HepG2 (cell line): ENCODE measurements at regions not wholly inside any gene's neighbourhood (a gene's known extent, or its start where the extent isn't known, plus 50 kb on each side); places are given as distances from the start of the nearest gene placed in this dataset.
"Not testable (repeated sequence)": the region's sequence is repeated elsewhere in the genome, so short reads cannot be mapped to it uniquely, and the experiment has no call there.

Source experiments
- ATAC-seq: fragments of 200-7000 bp; cut with Tn5 transposase; 3 replicates; pipeline ENCODE4 v1.9.1; 2020; ENCODE audit warnings: mild to moderate bottlenecking, moderate library complexity
- BruUV-seq: library from RNA; stranded (reverse); fragments of 400-500 nt; replicated peaks from 2 replicates; lab custom pipeline; 2021; lab: Mats Ljungman, UMichigan
- CTCF ChIA-PET: fragments of 300-600 bp; formaldehyde crosslinking; extraction: SDS; loops from one replicate; lab custom pipeline; 2021; ENCODE audit warnings: low total read pairs, inconsistent platforms, low intra/inter-chr PET ratio; lab: Yijun Ruan, JAX
- POLR2A ChIA-PET: fragments of 350-600 bp; sonication (Branson Sonifier 250); formaldehyde crosslinking; loops from one replicate; lab custom pipeline; 2020; ENCODE audit warnings: antibody characterized with exemption, inconsistent platforms; lab: Yijun Ruan, JAX
- DNase-seq: peaks from one replicate; pipeline ENCODE4 v3.0.0-alpha.2; 2015; ENCODE audit warnings: low spot score
- FAIRE-seq: peaks from 3 replicates; lab custom pipeline; 2011; peaks lifted over from hg19 to GRCh38; lab: Jason Lieb, UNC
- H2AFZ ChIP-seq: one replicate; pipeline ENCODE4 v1.6.1; 2011; ENCODE audit warnings: low read length, inconsistent platforms
- H3K27ac ChIP-seq: fragments of 300-600 bp; 3 replicates; pipeline ENCODE4 v1.8.0; 2011; ENCODE audit warnings: mixed run types, mild to moderate bottlenecking, mixed read lengths, low read length, inconsistent platforms; ENCODE audit not compliant: insufficient read depth; ENCODE audit errors: extremely low read length
- H3K27me3 ChIP-seq, 2 experiments: fragments of 200-600 bp in 1 of 2; 2 replicates in 1 of 2; 3 replicates in 1 of 2; pipeline versions ENCODE4 v1.6.0 to v1.8.0; 2011; ENCODE audit warnings: low read length in 2 of 2, mild to moderate bottlenecking in 2 of 2, moderate library complexity in 2 of 2, inconsistent platforms in 1 of 2; ENCODE audit not compliant: insufficient read depth in 2 of 2, control insufficient read depth in 1 of 2
- H3K36me3 ChIP-seq, 2 experiments: fragments of 200-600 bp in 1 of 2; replicated peaks in 1 of 2; 2 replicates in 1 of 2; 3 replicates in 1 of 2; pipeline versions ENCODE4 v1.5.1 to v1.8.0; 2011; ENCODE audit warnings: low read length in 2 of 2, inconsistent platforms in 1 of 2; ENCODE audit not compliant: insufficient read depth in 2 of 2, control insufficient read depth in 1 of 2
- H3K4me1 ChIP-seq: 2 replicates; pipeline ENCODE4 v1.5.1; 2012; ENCODE audit warnings: low read length, inconsistent platforms; ENCODE audit not compliant: insufficient read depth
- H3K4me2 ChIP-seq: 2 replicates; pipeline ENCODE4 v1.6.0; 2011; ENCODE audit warnings: low read depth, low read length, inconsistent platforms
- H3K4me3 ChIP-seq, 3 experiments: fragments of 200-600 bp in 1 of 3; sonication (generic), shearing (Covaris generic) in 1 of 3; replicated peaks in 1 of 3; 2 replicates each; pipeline ENCODE4 v1.5.1; 2011 to 2016; ENCODE audit warnings: low read length in 3 of 3, inconsistent platforms in 2 of 3, low read depth in 2 of 3, mild to moderate bottlenecking in 2 of 3, control low read depth in 1 of 3, mixed read lengths in 1 of 3; ENCODE audit not compliant: insufficient read depth in 1 of 3
- H3K79me2 ChIP-seq: one replicate; pipeline ENCODE4 v1.6.1; 2011; ENCODE audit warnings: low read length, inconsistent platforms; ENCODE audit not compliant: insufficient read depth
- H3K9ac ChIP-seq: 2 replicates; pipeline ENCODE4 v1.6.0; 2011; ENCODE audit warnings: mild to moderate bottlenecking, low read depth, low read length, inconsistent platforms; ENCODE audit not compliant: insufficient read depth
- H3K9me3 ChIP-seq: 2 replicates; pipeline ENCODE4 v1.5.1; 2012; ENCODE audit warnings: mild to moderate bottlenecking, low read length
- H4K20me1 ChIP-seq: 2 replicates; pipeline ENCODE4 v1.6.0; 2011; ENCODE audit warnings: inconsistent platforms, mild to moderate bottlenecking, low read length, moderate library complexity; ENCODE audit not compliant: insufficient read depth
- ATRX ChIP-seq: sonication (generic); formaldehyde crosslinking; IDR thresholded peaks from 2 replicates; pipeline ENCODE4 v1.4.0; 2020; ENCODE audit warnings: missing genetic modification reagents, borderline replicate concordance
- CENPBD1 ChIP-seq: sonication (generic); formaldehyde crosslinking; IDR thresholded peaks from 2 replicates; pipeline ENCODE4 v1.8.0; 2022; ENCODE audit warnings: missing genetic modification reagents, low read depth, mild to moderate bottlenecking, borderline replicate concordance
- DRAP1 ChIP-seq: IDR thresholded peaks from 2 replicates; pipeline ENCODE4 v1.6.1; 2016; ENCODE audit warnings: missing genetic modification reagents, missing compliant biosample characterization
- FOXA3 ChIP-seq: IDR thresholded peaks from 2 replicates; pipeline ENCODE4 v1.6.1; 2016; ENCODE audit warnings: missing genetic modification reagents, missing compliant biosample characterization
- MIER3 ChIP-seq: IDR thresholded peaks from 2 replicates; pipeline ENCODE4 v1.6.1; 2016; ENCODE audit warnings: missing compliant biosample characterization, borderline replicate concordance
- NBN ChIP-seq: fragments of 450-650 bp; conservative IDR thresholded peaks from 2 replicates; pipeline ENCODE4 v1.6.1; 2017
- SAP130 ChIP-seq: IDR thresholded peaks from 2 replicates; pipeline ENCODE4 v1.6.1; 2016; ENCODE audit warnings: low read depth
- SRSF9 ChIP-seq: fragments of 200-400 bp; formaldehyde crosslinking; IDR thresholded peaks from 2 replicates; pipeline ENCODE4 v1.6.1; 2018; ENCODE audit warnings: borderline replicate concordance, mild to moderate bottlenecking, low read depth, low read length; ENCODE audit not compliant: insufficient read depth, poor library complexity, severe bottlenecking
- ZNF281 ChIP-seq: sonication (generic); formaldehyde crosslinking; IDR thresholded peaks from 2 replicates; pipeline ENCODE4 v1.4.0; 2020; ENCODE audit warnings: missing genetic modification reagents, borderline replicate concordance
- ZNF552 ChIP-seq: sonication (generic); formaldehyde crosslinking; IDR thresholded peaks from 2 replicates; pipeline ENCODE4 v1.9.0; 2022; ENCODE audit warnings: missing genetic modification reagents, mild to moderate bottlenecking, borderline replicate concordance
- ZNF7 ChIP-seq: IDR thresholded peaks from 2 replicates; pipeline ENCODE4 v1.6.1; 2016; ENCODE audit warnings: missing biosample characterization, missing genetic modification reagents
- ZNF777 ChIP-seq: sonication (generic); formaldehyde crosslinking; IDR thresholded peaks from 2 replicates; pipeline ENCODE4 v1.4.0; 2020; ENCODE audit warnings: missing genetic modification reagents
- ZSCAN22 ChIP-seq: sonication (generic); formaldehyde crosslinking; IDR thresholded peaks from 2 replicates; pipeline ENCODE4 v1.4.0; 2020; ENCODE audit warnings: mild to moderate bottlenecking, missing genetic modification reagents
- WGBS: methylation state at CpG from one replicate; pipeline ENCODE4 v1.1.6; 2017; ENCODE audit warnings: low lambda C conversion rate; 5-methylcytosine and 5-hydroxymethylcytosine counted together
- in situ Hi-C: cut with HindIII; loops from 2 replicates; pipeline ENCODE4 v1.10.0; 2017; ENCODE audit warnings: low pct_unique_long_range_greater_than_20kb; ENCODE audit not compliant: extremely low pct_ligation_motif_present
- intact Hi-C: fragments of 100-400 bp; cut with micrococcal nuclease; formaldehyde crosslinking; loops from one replicate; pipeline ENCODE4 v1.10.0; 2022; ENCODE audit not compliant: unreplicated experiment
- TF ChIP-seq, protein P1 (sequence below): sonication (generic); formaldehyde crosslinking; IDR thresholded peaks from 2 replicates; pipeline ENCODE4 v1.4.0; 2020; ENCODE audit warnings: mild to moderate bottlenecking, missing genetic modification reagents

DNA sequence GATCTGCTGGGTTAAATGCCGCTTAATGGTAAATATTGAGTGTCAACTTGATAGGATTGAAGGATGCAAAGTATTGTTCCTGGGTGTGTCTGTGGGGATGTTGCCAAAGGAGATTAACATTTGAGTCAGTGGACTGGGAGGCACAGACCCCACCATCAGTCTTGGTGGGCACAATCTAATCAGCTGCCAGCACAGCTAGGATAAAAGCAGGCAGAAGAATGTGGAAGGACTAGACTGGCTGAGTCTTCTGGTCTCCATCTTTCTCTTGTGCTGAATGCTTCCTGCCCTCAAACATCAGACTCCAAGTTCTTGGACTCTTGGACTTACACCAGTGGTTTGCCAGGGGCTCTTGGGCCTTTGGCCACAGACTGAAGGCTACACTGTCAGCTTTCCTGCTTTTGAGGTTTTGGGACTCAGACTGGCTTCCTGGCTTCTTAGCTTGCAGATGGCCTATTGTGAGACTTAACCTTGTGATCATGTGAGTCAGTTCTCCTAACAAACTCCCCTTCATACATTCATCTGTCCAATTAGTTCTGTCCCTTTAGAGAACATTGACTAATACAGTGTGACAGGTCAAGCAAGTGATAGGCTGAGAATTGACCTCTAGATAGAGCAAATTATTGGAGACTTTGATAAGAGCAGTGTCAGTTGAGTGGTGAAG is 332.5 kb downstream of the DLEU7 start:
- BruUV-seq, FAIRE-seq, H3K4me2 ChIP-seq: not testable (repeated sequence)

GRCh38 chr13:50511877-50512341 is 331.6 kb downstream of the DLEU7 start:
- POLR2A ChIA-PET = no interaction called here
- ATAC-seq = peak; percentile 64
- no peak overlapping the region for H2AFZ ChIP-seq
- TF ChIP-seq FOXA3 (CRISPR knock-in tag) (peak; percentile 37; the same call in 1 of the 2 replicates), ZSCAN22 (CRISPR knock-in tag) (no peak), CENPBD1 (CRISPR knock-in tag) (no peak), MIER3 (CRISPR knock-in tag) (no peak), ZNF552 (no peak), ZNF281 (CRISPR knock-in tag) (peak; percentile 15; the same call in 1 of the 2 replicates), ZNF777 (CRISPR knock-in tag) (0 out of 2 replicates have a peak, but pooled peaks have one; percentile 10), SRSF9 (no peak), SAP130 (CRISPR knock-in tag) (0 out of 2 replicates have a peak, but pooled peaks have one; percentile 34), NBN (no peak), ATRX (CRISPR knock-in tag) (no peak), DRAP1 (CRISPR knock-in tag) (0 out of 2 replicates have a peak, but pooled peaks have one; percentile 33)
- TF ChIP-seq, protein P1, sequence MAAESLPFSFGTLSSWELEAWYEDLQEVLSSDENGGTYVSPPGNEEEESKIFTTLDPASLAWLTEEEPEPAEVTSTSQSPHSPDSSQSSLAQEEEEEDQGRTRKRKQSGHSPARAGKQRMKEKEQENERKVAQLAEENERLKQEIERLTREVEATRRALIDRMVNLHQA = no peak

More for the DNA sequence above, 332.5 kb downstream of the DLEU7 start:
- TF ChIP-seq ZNF7 = peak; percentile 91
- H3K4me3 ChIP-seq, H3K27me3 ChIP-seq, in situ Hi-C loops, H3K36me3 ChIP-seq, H3K27ac ChIP-seq, H3K9me3 ChIP-seq, H4K20me1 ChIP-seq, H2AFZ ChIP-seq, ATAC-seq, POLR2A ChIA-PET, H3K79me2 ChIP-seq, CTCF ChIA-PET, H3K9ac ChIP-seq: not testable (repeated sequence)
- peaks cover 63% of the 10 kb centered on the region for H3K4me1 ChIP-seq
- intact Hi-C loops = loop anchor here (5.0 kb wide), 1 partner anchor 429 kb away; no protein-coding TSS in a partner anchor
- peak; percentile 16 for DNase-seq
- WGBS = 93% methylated on average over 1 of the region's 1 CpG

More at GRCh38 chr13:50511877-50512341, 331.6 kb downstream of the DLEU7 start:
- H3K36me3 ChIP-seq = no peaks in the 10 kb centered on the region
- H3K27ac ChIP-seq = peak overlapping the region; percentile 76
- peak overlapping the region; percentile 85 for H3K4me2 ChIP-seq
- H3K4me3 ChIP-seq = peak overlapping the region; percentile 36 to 71 (median 62); a peak in 5 of 6 replicates
- no peak for FAIRE-seq
- in situ Hi-C loops (no loop called here), intact Hi-C loops (loop anchor here (5.0 kb wide), 1 partner anchor 430 kb away; no protein-coding TSS in a partner anchor)
- H4K20me1 ChIP-seq = no peaks in the 10 kb centered on the region
- no TSS peak for BruUV-seq
- peaks cover 63% of the 10 kb centered on the region for H3K4me1 ChIP-seq
- H3K9me3 ChIP-seq = no peaks in the 10 kb centered on the region
- H3K27me3 ChIP-seq = no peaks in the 10 kb centered on the region
- no peaks in the 10 kb centered on the region for H3K79me2 ChIP-seq
- WGBS = 35% methylated on average over 4 of the region's 4 CpGs
- H3K9ac ChIP-seq = peak overlapping the region; percentile 55
- CTCF ChIA-PET = no interaction called here
- peak; percentile 43 for DNase-seq
